ENCODE measurements at regions not wholly inside any gene's neighbourhood (a gene's known extent, or its start where the extent isn't known, plus 50 kb on each side); places are given as distances from the start of the nearest gene placed in this dataset.

GRCh38 chr9:126027566-126027965, 280.4 kb downstream of the PBX3 start (continued):
- TF ChIP-seq CHD7 (IDR thresholded peaks at IDR 0.05; ENCODE audit: insufficient replicate concordance, low read length) (no peak), CTCF (IDR thresholded peaks at IDR 0.05; ENCODE audit: control extremely low read depth in 1 of 3, insufficient read depth in 1 of 3, low read depth in 1 of 3, low read length in 3 of 3) (no peak), CHD2 (IDR thresholded peaks at IDR 0.05; ENCODE audit: low read length) (no peak), SIRT6 (IDR thresholded peaks at IDR 0.05; ENCODE audit: low read length) (no peak), RXRA (IDR thresholded peaks at IDR 0.05; ENCODE audit: insufficient read depth, low read depth, low read length) (no peak), ATF3 (IDR thresholded peaks at IDR 0.05; ENCODE audit: insufficient read depth, low read depth, low read length) (no peak), BRCA1 (IDR thresholded peaks at IDR 0.05; ENCODE audit: low read depth, low read length) (no peak), ASH2L (IDR thresholded peaks at IDR 0.05; ENCODE audit: low read length) (no peak)
